Hepatocyte (in vitro differentiated cells): ENCODE measurements at regions not wholly inside any gene's neighbourhood (a gene's known extent, or its start where the extent isn't known, plus 50 kb on each side); places are given as distances from the start of the nearest gene placed in this dataset.

Experiments used
- DNase-seq: peaks from one replicate; pipeline ENCODE4 v3.0.0-alpha.2; 2016; ENCODE audit warnings: low spot score
- H2AFZ ChIP-seq: fragments of 200-600 bp; sonication (generic); 2 replicates; pipeline ENCODE4 v1.6.0; 2016; ENCODE audit warnings: antibody characterized with exemption, mild to moderate bottlenecking
- H3K27ac ChIP-seq: fragments of 200-600 bp; sonication (generic); 2 replicates; pipeline ENCODE4 v1.5.1; 2016; ENCODE audit warnings: mild to moderate bottlenecking
- H3K27me3 ChIP-seq: fragments of 200-600 bp; sonication (generic); 2 replicates; pipeline ENCODE4 v1.6.1; 2016
- H3K36me3 ChIP-seq: fragments of 200-600 bp; sonication (generic); replicated peaks from 2 replicates; pipeline ENCODE4 v1.5.1; 2016; ENCODE audit warnings: low read depth; ENCODE audit not compliant: insufficient read depth
- H3K4me1 ChIP-seq: fragments of 200-600 bp; sonication (generic); 2 replicates; pipeline ENCODE4 v1.5.1; 2016; ENCODE audit warnings: mild to moderate bottlenecking, moderate library complexity; ENCODE audit not compliant: insufficient read depth
- H3K4me2 ChIP-seq: fragments of 200-600 bp; sonication (generic); 2 replicates; pipeline ENCODE4 v1.6.0; 2016
- H3K4me3 ChIP-seq: fragments of 200-600 bp; sonication (generic); 2 replicates; pipeline ENCODE4 v1.5.1; 2016; ENCODE audit warnings: mild to moderate bottlenecking
- H3K79me2 ChIP-seq: fragments of 200-600 bp; sonication (generic); 2 replicates; pipeline ENCODE4 v1.6.0; 2017; ENCODE audit warnings: mild to moderate bottlenecking
- H3K9me2 ChIP-seq: fragments of 200-600 bp; sonication (generic); replicated peaks from 2 replicates; pipeline ENCODE4 v1.6.0; 2017; ENCODE audit warnings: mild to moderate bottlenecking; ENCODE audit not compliant: insufficient read depth
- H3K9me3 ChIP-seq: fragments of 200-600 bp; sonication (generic); 2 replicates; pipeline ENCODE4 v1.5.1; 2016; ENCODE audit warnings: low read depth, mild to moderate bottlenecking
- H4K20me1 ChIP-seq: fragments of 200-600 bp; sonication (generic); 2 replicates; pipeline ENCODE4 v1.6.0; 2016; ENCODE audit warnings: mild to moderate bottlenecking; ENCODE audit not compliant: insufficient read depth, poor library complexity, severe bottlenecking
- EZH2 ChIP-seq: fragments of 200-600 bp; sonication (generic); IDR thresholded peaks from 2 replicates; pipeline ENCODE4 v1.6.1; 2016; ENCODE audit warnings: antibody characterized with exemption, mild to moderate bottlenecking, borderline replicate concordance
- EZH2phosphoT487 ChIP-seq: fragments of 200-600 bp; sonication (generic); IDR thresholded peaks from one replicate; pipeline ENCODE4 v1.6.1; 2018; ENCODE audit warnings: antibody characterized with exemption, mild to moderate bottlenecking, low read depth, moderate library complexity; ENCODE audit not compliant: unreplicated experiment, severe bottlenecking
- WGBS: methylation state at CpG from one replicate; pipeline ENCODE4 v1.1.6; 2016; ENCODE audit warnings: low lambda C conversion rate; ENCODE audit errors: missing lambda C conversion rate; 5-methylcytosine and 5-hydroxymethylcytosine counted together
- TF ChIP-seq, protein P1 (sequence below): fragments of 200-600 bp; sonication (generic); IDR thresholded peaks from 2 replicates; pipeline ENCODE4 v1.5.1; 2016; ENCODE audit warnings: antibody characterized with exemption, mild to moderate bottlenecking; ENCODE audit not compliant: poor library complexity

DNA sequence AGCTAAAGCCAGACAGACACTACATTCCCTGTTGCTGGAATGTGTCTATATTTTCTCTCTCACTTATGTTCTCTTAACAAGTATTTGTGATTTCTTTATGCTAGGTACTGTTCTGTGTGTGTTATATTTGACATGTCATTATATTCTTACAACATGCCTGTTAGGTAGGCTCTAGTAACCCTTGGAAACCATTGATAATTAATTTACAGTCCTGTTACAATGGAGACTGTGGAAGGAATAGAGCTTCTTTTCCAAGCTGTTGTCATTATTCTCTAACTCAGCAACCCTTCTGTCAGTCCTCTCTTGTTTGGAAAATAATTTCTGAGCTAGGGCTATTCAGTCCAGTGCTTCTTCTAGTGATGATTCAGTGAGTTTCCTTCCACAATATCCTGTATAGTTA, 419.1 kb upstream of the BOD1L1 start:
- Histone ChIP-seq H3K27me3 (no peaks in the 10 kb centered on the region), H3K4me3 (no peak overlapping the region), H3K36me3 (no peaks in the 10 kb centered on the region), H2AFZ (no peak overlapping the region), H4K20me1 (no peaks in the 10 kb centered on the region), H3K79me2 (no peaks in the 10 kb centered on the region), H3K27ac (no peak overlapping the region), H3K4me1 (no peaks in the 10 kb centered on the region), H3K9me2 (no peaks in the 10 kb centered on the region), H3K4me2 (no peak overlapping the region), H3K9me3 (no peaks in the 10 kb centered on the region)
- DNase-seq = no peak
- TF ChIP-seq EZH2phosphoT487 (no peak), EZH2 (no peak)
- TF ChIP-seq, protein P1, sequence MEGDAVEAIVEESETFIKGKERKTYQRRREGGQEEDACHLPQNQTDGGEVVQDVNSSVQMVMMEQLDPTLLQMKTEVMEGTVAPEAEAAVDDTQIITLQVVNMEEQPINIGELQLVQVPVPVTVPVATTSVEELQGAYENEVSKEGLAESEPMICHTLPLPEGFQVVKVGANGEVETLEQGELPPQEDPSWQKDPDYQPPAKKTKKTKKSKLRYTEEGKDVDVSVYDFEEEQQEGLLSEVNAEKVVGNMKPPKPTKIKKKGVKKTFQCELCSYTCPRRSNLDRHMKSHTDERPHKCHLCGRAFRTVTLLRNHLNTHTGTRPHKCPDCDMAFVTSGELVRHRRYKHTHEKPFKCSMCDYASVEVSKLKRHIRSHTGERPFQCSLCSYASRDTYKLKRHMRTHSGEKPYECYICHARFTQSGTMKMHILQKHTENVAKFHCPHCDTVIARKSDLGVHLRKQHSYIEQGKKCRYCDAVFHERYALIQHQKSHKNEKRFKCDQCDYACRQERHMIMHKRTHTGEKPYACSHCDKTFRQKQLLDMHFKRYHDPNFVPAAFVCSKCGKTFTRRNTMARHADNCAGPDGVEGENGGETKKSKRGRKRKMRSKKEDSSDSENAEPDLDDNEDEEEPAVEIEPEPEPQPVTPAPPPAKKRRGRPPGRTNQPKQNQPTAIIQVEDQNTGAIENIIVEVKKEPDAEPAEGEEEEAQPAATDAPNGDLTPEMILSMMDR = no peak

DNA sequence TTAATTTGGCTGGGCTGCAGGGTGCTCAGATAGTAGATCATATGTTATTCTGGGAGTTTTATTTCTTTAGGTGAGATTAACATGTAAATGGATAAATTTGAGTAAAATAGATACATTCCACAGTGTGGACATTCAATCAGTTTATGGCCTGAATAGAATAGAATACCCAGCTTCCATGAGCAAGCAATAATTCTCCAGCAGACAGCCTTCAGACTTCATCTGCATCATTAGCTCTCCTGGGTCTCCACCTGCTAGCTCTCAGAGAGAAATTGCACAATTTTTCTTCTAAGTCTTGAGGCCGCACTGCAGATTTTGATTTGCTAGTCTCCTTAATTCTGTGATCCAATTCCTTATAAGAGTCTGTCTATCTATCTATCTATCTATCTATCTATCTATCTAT, 420.3 kb upstream of the BOD1L1 start:
- Histone ChIP-seq H2AFZ (no peak overlapping the region), H3K4me1 (no peaks in the 10 kb centered on the region), H3K27ac (no peak overlapping the region), H3K27me3 (no peaks in the 10 kb centered on the region), H3K36me3 (no peaks in the 10 kb centered on the region), H3K9me3 (no peaks in the 10 kb centered on the region), H4K20me1 (no peaks in the 10 kb centered on the region), H3K9me2 (no peaks in the 10 kb centered on the region), H3K4me3 (no peak overlapping the region), H3K4me2 (no peak overlapping the region), H3K79me2 (no peaks in the 10 kb centered on the region)
- TF ChIP-seq EZH2 (no peak), EZH2phosphoT487 (no peak)
- TF ChIP-seq, protein P1 = no peak
- WGBS = 100% methylated on average over 1 of the region's 1 CpG
- no peak for DNase-seq

GRCh38 chr4:14049946-14050345, 422.4 kb upstream of the BOD1L1 start:
- no peak for DNase-seq
- no peaks in the 10 kb centered on the region for H3K4me1 ChIP-seq
- H3K27ac ChIP-seq = no peak overlapping the region
- H3K4me2 ChIP-seq = no peak overlapping the region
- no peaks in the 10 kb centered on the region for H4K20me1 ChIP-seq
- TF ChIP-seq EZH2phosphoT487 = no peak
- TF ChIP-seq, protein P1 = no peak
- TF ChIP-seq EZH2 = no peak
- H3K27me3 ChIP-seq = no peaks in the 10 kb centered on the region
- no peaks in the 10 kb centered on the region for H3K9me3 ChIP-seq
- H3K9me2 ChIP-seq = no peaks in the 10 kb centered on the region
- H3K79me2 ChIP-seq = no peaks in the 10 kb centered on the region
- H3K4me3 ChIP-seq = no peak overlapping the region
- H3K36me3 ChIP-seq = no peaks in the 10 kb centered on the region
- no peak overlapping the region for H2AFZ ChIP-seq

- H2AFZ ChIP-seq = no peak overlapping the region
- DNase-seq = no peak
- H3K9me2 ChIP-seq = no peaks in the 10 kb centered on the region
- no peaks in the 10 kb centered on the region for H3K4me1 ChIP-seq
- WGBS = 67% methylated on average over 1 of the region's 1 CpG
- TF ChIP-seq EZH2 (no peak), EZH2phosphoT487 (no peak)
- TF ChIP-seq, protein P1 = no peak
- H3K27me3 ChIP-seq = no peaks in the 10 kb centered on the region
- H3K36me3 ChIP-seq = no peaks in the 10 kb centered on the region
- no peaks in the 10 kb centered on the region for H3K9me3 ChIP-seq
- no peak overlapping the region for H3K4me3 ChIP-seq
- H4K20me1 ChIP-seq = no peaks in the 10 kb centered on the region
- no peak overlapping the region for H3K27ac ChIP-seq
- H3K4me2 ChIP-seq = no peak overlapping the region
- H3K79me2 ChIP-seq = no peaks in the 10 kb centered on the region
Observed at GRCh38 chr4:14053291-14053690, 425.8 kb upstream of the BOD1L1 start.
